ENCODE measurements at regions not wholly inside any gene's neighbourhood (a gene's known extent, or its start where the extent isn't known, plus 50 kb on each side); places are given as distances from the start of the nearest gene placed in this dataset.
"Not testable (repeated sequence)": the region's sequence is repeated elsewhere in the genome, so short reads cannot be mapped to it uniquely, and the experiment has no call there.

- ATAC-seq; H3K27me3 Mint-ChIP-seq (ENCODE audit: low read depth); CTCF ChIA-PET; POLR2A ChIA-PET; H3K9me3 Mint-ChIP-seq (ENCODE audit: insufficient read depth); H3K27ac Mint-ChIP-seq; DNase-seq; H3K4me3 Mint-ChIP-seq; H3K36me3 Mint-ChIP-seq (ENCODE audit: low read depth); H3K4me1 Mint-ChIP-seq (ENCODE audit: low read depth): not testable (repeated sequence)
Measured at GRCh38 chr2:66144324-66144723, 290.6 kb upstream of the MEIS1 start.

- DNase-seq = no peak
- H3K27ac Mint-ChIP-seq = no peak overlapping the region
Measured at GRCh38 chr2:66137606-66138130, 297.3 kb upstream of the MEIS1 start.

GRCh38 chr2:66134138-66134701 is 300.7 kb upstream of the MEIS1 start:
- ChIA-PET POLR2A (no interaction called here), CTCF (no interaction called here)
- Mint-ChIP-seq H3K36me3 (ENCODE audit: low read depth) (no peaks in the 10 kb centered on the region), H3K9me3 (ENCODE audit: insufficient read depth) (no peaks in the 10 kb centered on the region), H3K4me3 (no peak overlapping the region), H3K4me1 (ENCODE audit: low read depth) (no peaks in the 10 kb centered on the region), H3K27ac (no peak overlapping the region), H3K27me3 (ENCODE audit: low read depth) (no peaks in the 10 kb centered on the region)
- ATAC-seq = no peak
- no peak for DNase-seq

More at GRCh38 chr2:66137606-66138130, 297.3 kb upstream of the MEIS1 start:
- H3K4me3 Mint-ChIP-seq = no peak overlapping the region
- H3K9me3 Mint-ChIP-seq (ENCODE audit: insufficient read depth) = no peaks in the 10 kb centered on the region
- no peak for ATAC-seq
- ChIA-PET CTCF (no interaction called here), POLR2A (interaction anchor here (0.7 kb wide), 1 partner anchor 33 kb away, joined by 3 read pairs; no protein-coding TSS in a partner anchor)
- no peaks in the 10 kb centered on the region for H3K36me3 Mint-ChIP-seq (ENCODE audit: low read depth)
- no peaks in the 10 kb centered on the region for H3K4me1 Mint-ChIP-seq (ENCODE audit: low read depth)
- no peaks in the 10 kb centered on the region for H3K27me3 Mint-ChIP-seq (ENCODE audit: low read depth)

- no peaks in the 10 kb centered on the region for H3K9me3 Mint-ChIP-seq (ENCODE audit: insufficient read depth)
- H3K27ac Mint-ChIP-seq = no peak overlapping the region
- ChIA-PET CTCF (no interaction called here), POLR2A (no interaction called here)
- H3K4me1 Mint-ChIP-seq (ENCODE audit: low read depth) = no peaks in the 10 kb centered on the region
- no peaks in the 10 kb centered on the region for H3K27me3 Mint-ChIP-seq (ENCODE audit: low read depth)
- DNase-seq = no peak
- no peak for ATAC-seq
- H3K4me3 Mint-ChIP-seq = no peak overlapping the region
- H3K36me3 Mint-ChIP-seq (ENCODE audit: low read depth) = no peaks in the 10 kb centered on the region
Measured at GRCh38 chr2:66127656-66128055, 307.3 kb upstream of the MEIS1 start.

- no peak overlapping the region for H3K27ac Mint-ChIP-seq
- no peak overlapping the region for H3K4me3 Mint-ChIP-seq
- H3K36me3 Mint-ChIP-seq (ENCODE audit: low read depth) = no peaks in the 10 kb centered on the region
- H3K27me3 Mint-ChIP-seq (ENCODE audit: low read depth) = no peaks in the 10 kb centered on the region
- no peaks in the 10 kb centered on the region for H3K9me3 Mint-ChIP-seq (ENCODE audit: insufficient read depth)
- H3K4me1 Mint-ChIP-seq (ENCODE audit: low read depth) = no peaks in the 10 kb centered on the region
- DNase-seq = no peak
- ChIA-PET CTCF (no interaction called here), POLR2A (no interaction called here)
- no peak for ATAC-seq
Measured at GRCh38 chr2:66127061-66127460, 307.9 kb upstream of the MEIS1 start.

GRCh38 chr2:66125951-66126350 is 309.0 kb upstream of the MEIS1 start:
- Mint-ChIP-seq H3K9me3 (ENCODE audit: insufficient read depth) (no peaks in the 10 kb centered on the region), H3K27me3 (ENCODE audit: low read depth) (no peaks in the 10 kb centered on the region), H3K4me1 (ENCODE audit: low read depth) (no peaks in the 10 kb centered on the region), H3K27ac (no peak overlapping the region), H3K4me3 (no peak overlapping the region), H3K36me3 (ENCODE audit: low read depth) (no peaks in the 10 kb centered on the region)
- ATAC-seq (no peak), DNase-seq (no peak)
- ChIA-PET CTCF (no interaction called here), POLR2A (no interaction called here)

GRCh38 chr2:66122516-66122915 is 312.4 kb upstream of the MEIS1 start:
- no peak for ATAC-seq
- no peak overlapping the region for H3K4me3 Mint-ChIP-seq
- ChIA-PET CTCF (no interaction called here), POLR2A (no interaction called here)
- H3K4me1 Mint-ChIP-seq (ENCODE audit: low read depth) = no peaks in the 10 kb centered on the region
- no peaks in the 10 kb centered on the region for H3K9me3 Mint-ChIP-seq (ENCODE audit: insufficient read depth)
- no peaks in the 10 kb centered on the region for H3K36me3 Mint-ChIP-seq (ENCODE audit: low read depth)
- H3K27me3 Mint-ChIP-seq (ENCODE audit: low read depth) = no peaks in the 10 kb centered on the region
- H3K27ac Mint-ChIP-seq = no peak overlapping the region
- DNase-seq = no peak

- ChIA-PET CTCF (no interaction called here), POLR2A (no interaction called here)
- Mint-ChIP-seq H3K36me3 (ENCODE audit: low read depth) (no peaks in the 10 kb centered on the region), H3K4me3 (no peak overlapping the region), H3K27ac (no peak overlapping the region), H3K27me3 (ENCODE audit: low read depth) (no peaks in the 10 kb centered on the region), H3K9me3 (ENCODE audit: insufficient read depth) (no peaks in the 10 kb centered on the region), H3K4me1 (ENCODE audit: low read depth) (no peaks in the 10 kb centered on the region)
- ATAC-seq (no peak), DNase-seq (no peak)
Measured at GRCh38 chr2:66121946-66122345, 313.0 kb upstream of the MEIS1 start.

GRCh38 chr2:66113988-66114625 is 320.8 kb upstream of the MEIS1 start:
- POLR2A ChIA-PET = interaction anchor here (0.6 kb wide), 1 partner anchor 21 kb away, joined by 3 read pairs; no protein-coding TSS in a partner anchor
- ATAC-seq = no peak
- H3K4me3 Mint-ChIP-seq = no peak overlapping the region
- H3K27me3 Mint-ChIP-seq (ENCODE audit: low read depth) = no peaks in the 10 kb centered on the region
- CTCF ChIA-PET = no interaction called here
- H3K27ac Mint-ChIP-seq = no peak overlapping the region
- no peaks in the 10 kb centered on the region for H3K36me3 Mint-ChIP-seq (ENCODE audit: low read depth)
- no peaks in the 10 kb centered on the region for H3K9me3 Mint-ChIP-seq (ENCODE audit: insufficient read depth)
- H3K4me1 Mint-ChIP-seq (ENCODE audit: low read depth) = no peaks in the 10 kb centered on the region
- no peak for DNase-seq

GRCh38 chr2:66111706-66112105 is 323.2 kb upstream of the MEIS1 start:
- Mint-ChIP-seq H3K9me3 (ENCODE audit: insufficient read depth) (no peaks in the 10 kb centered on the region), H3K4me1 (ENCODE audit: low read depth) (no peaks in the 10 kb centered on the region), H3K36me3 (ENCODE audit: low read depth) (no peaks in the 10 kb centered on the region), H3K27me3 (ENCODE audit: low read depth) (no peaks in the 10 kb centered on the region), H3K4me3 (no peak overlapping the region), H3K27ac (no peak overlapping the region)
- no peak for DNase-seq
- ChIA-PET CTCF (no interaction called here), POLR2A (no interaction called here)
- no peak for ATAC-seq

- ChIA-PET POLR2A (no interaction called here), CTCF (no interaction called here)
- no peaks in the 10 kb centered on the region for H3K4me1 Mint-ChIP-seq (ENCODE audit: low read depth)
- no peak overlapping the region for H3K27ac Mint-ChIP-seq
- H3K9me3 Mint-ChIP-seq (ENCODE audit: insufficient read depth) = no peaks in the 10 kb centered on the region
- DNase-seq (no peak), ATAC-seq (no peak)
- H3K36me3 Mint-ChIP-seq (ENCODE audit: low read depth) = no peaks in the 10 kb centered on the region
- no peak overlapping the region for H3K4me3 Mint-ChIP-seq
- H3K27me3 Mint-ChIP-seq (ENCODE audit: low read depth) = no peaks in the 10 kb centered on the region
Measured at GRCh38 chr2:66110608-66111007, 324.3 kb upstream of the MEIS1 start.

GRCh38 chr2:66110086-66110485 is 324.8 kb upstream of the MEIS1 start:
- H3K27me3 Mint-ChIP-seq (ENCODE audit: low read depth) = no peaks in the 10 kb centered on the region
- CTCF ChIA-PET = no interaction called here
- H3K4me3 Mint-ChIP-seq = no peak overlapping the region
- H3K9me3 Mint-ChIP-seq (ENCODE audit: insufficient read depth) = no peaks in the 10 kb centered on the region
- H3K4me1 Mint-ChIP-seq (ENCODE audit: low read depth) = no peaks in the 10 kb centered on the region
- no peak overlapping the region for H3K27ac Mint-ChIP-seq
- DNase-seq (no peak), ATAC-seq (no peak)
- no peaks in the 10 kb centered on the region for H3K36me3 Mint-ChIP-seq (ENCODE audit: low read depth)
- POLR2A ChIA-PET = interaction anchor here (0.6 kb wide), 1 partner anchor 1818 kb away, joined by 4 read pairs; no protein-coding TSS in a partner anchor

- no peaks in the 10 kb centered on the region for H3K36me3 Mint-ChIP-seq (ENCODE audit: low read depth)
Measured at GRCh38 chr2:66109419-66109818, 325.5 kb upstream of the MEIS1 start.

More at GRCh38 chr2:66109419-66109818, 325.5 kb upstream of the MEIS1 start:
- ATAC-seq (no peak), DNase-seq (no peak)
- Mint-ChIP-seq H3K27ac (no peak overlapping the region), H3K27me3 (ENCODE audit: low read depth) (no peaks in the 10 kb centered on the region), H3K9me3 (ENCODE audit: insufficient read depth) (no peaks in the 10 kb centered on the region), H3K4me3 (no peak overlapping the region), H3K4me1 (ENCODE audit: low read depth) (no peaks in the 10 kb centered on the region)
- CTCF ChIA-PET = no interaction called here
- POLR2A ChIA-PET = no interaction called here
